ENCODE measurements at regions not wholly inside any gene's neighbourhood (a gene's known extent, or its start where the extent isn't known, plus 50 kb on each side); places are given as distances from the start of the nearest gene placed in this dataset.
"Not testable (repeated sequence)": the region's sequence is repeated elsewhere in the genome, so short reads cannot be mapped to it uniquely, and the experiment has no call there.

GRCh38 chr5:23994581-23995370, 487.4 kb downstream of the PRDM9 start:
- no peak for DNase-seq

DNA sequence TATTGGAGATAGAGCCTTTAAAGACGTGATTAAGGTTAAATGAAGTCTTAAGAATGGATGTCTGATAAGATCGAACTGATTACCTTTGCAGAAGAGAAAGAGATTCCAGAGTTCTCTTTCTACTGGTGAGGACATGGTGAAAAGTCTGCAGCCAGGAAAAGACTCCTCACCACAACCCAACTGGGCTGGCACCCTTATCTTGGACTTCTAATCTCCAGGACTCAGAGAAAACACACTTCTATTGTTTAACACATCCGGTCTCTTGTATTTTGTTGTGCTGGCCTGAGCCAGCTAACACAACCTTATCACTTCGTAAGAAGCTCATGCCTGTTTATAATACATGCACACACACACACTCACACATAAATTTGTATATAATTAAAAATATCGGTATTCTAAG, 489.1 kb downstream of the PRDM9 start:
- no peak for DNase-seq

DNA sequence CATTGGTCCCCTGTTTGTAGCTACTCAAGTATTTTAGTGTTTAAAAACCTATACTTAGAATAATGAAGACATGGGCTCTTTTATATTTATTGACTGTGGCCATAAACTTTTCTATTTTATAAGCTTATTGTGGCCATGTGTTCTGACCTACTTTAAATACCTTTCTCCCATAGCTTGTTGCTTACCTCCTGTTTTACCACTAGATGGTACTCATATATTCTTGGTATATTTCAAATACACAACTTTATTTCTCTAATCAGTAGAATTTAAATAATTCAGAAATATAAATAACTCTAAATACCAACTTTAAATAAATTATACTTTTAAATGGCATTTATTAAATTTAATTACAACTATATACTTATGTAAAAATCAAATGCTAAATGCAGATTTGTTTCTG, 498.0 kb downstream of the PRDM9 start:
- DNase-seq = no peak

DNA sequence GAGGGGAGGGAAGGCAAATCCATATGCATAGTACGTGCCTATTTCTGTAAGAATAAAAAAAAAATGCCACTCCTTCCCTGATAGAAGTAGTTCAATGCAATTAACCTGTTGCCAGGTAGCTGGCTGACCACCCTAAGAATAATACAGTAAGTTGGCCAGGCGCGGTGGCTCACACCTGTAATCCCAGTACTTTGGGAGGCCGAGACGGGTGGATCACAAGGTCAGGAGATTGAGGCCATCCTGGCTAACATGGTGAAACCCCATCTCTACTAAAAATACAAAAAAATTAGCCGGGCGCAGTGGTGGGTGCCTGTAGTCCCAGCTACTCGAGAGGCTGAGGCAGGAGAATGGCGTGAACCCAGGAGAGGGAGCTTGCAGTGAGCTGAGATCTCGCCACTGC, 510.3 kb downstream of the PRDM9 start:
- DNase-seq = not testable (repeated sequence)

- no peak for DNase-seq
Measured at GRCh38 chr5:24026288-24026687, 518.9 kb downstream of the PRDM9 start.

- no peak for DNase-seq
Measured at GRCh38 chr5:24042688-24043087, 535.3 kb downstream of the PRDM9 start.

DNA sequence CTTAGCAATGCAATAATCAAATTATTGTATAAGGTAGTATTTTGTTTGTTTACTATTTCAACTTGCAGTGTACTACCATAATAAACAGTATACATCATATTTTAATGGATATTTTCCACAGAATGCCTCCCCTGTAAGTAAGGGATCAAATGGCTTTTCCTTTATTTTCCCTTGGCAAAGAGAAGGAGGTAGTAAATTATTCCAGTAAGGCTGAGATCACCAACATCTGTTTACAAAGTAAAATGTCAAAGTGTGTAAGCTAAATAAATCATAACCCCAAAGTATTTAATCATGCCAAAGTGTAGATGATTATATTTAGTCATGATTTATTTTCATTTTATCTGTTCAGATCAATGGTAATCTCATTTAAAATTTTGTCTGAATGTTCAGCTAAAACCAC, 537.6 kb downstream of the PRDM9 start:
- DNase-seq = peak; percentile 48

- no peak for DNase-seq
Measured at GRCh38 chr5:24053737-24054136, 546.3 kb downstream of the PRDM9 start.

DNA sequence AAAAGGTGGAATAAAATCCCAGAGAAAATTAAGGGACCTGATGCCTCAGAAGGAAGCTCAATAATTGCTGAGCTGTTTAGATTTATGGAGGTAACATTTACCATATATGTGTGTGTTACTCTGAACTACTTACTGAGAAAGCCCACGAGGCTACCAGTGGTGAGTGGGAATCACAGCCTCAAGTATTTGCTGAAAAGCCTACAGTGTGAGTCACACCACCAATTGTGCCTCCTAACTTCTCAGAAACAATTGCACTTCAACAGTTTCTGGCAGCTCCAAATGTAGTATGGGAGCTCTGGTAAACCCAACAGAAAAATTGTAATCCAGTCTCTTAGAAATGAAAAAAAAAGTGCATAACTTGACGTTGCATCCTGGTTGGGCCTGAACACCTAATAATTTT, 551.6 kb downstream of the PRDM9 start:
- DNase-seq = no peak

DNA sequence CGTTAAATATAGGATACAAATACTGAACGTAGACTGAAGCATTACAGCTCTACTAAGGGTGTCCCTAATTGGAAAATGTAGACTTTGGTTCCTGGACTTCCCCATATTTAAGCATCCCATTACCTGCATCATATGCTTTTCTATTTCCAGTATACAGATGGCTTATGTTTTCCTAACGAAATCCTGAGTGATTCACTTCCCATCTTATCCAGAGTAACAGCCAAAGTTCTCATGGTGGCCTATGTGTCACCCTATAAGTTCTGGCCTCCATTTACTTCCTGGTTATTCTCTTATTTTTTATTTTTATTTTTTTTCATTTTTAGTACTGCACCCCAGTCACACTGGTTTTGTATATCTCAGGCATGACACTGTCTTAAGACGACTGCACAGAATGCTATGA, 552.3 kb downstream of the PRDM9 start:
- DNase-seq = no peak

DNA sequence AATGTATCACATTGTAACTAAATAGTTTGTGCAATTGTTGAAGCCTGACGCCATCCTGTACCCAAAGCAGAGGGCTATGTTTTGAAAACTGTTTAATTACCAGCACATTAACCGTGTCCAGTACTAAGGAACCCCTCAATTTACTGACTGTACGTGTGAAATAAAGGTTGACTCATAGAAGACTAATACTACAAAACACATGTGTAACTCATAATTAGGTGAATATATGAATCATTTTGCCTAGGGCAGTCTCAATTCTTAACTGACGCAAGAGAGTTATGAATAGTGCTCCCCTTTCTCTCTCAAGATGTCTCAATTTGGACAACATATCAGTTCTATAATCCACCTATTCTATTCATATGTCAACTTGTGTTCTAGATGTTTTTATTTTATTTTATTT, 558.4 kb downstream of the PRDM9 start:
- DNase-seq = no peak

GRCh38 chr5:24067208-24067607, 559.8 kb downstream of the PRDM9 start:
- DNase-seq = no peak

DNA sequence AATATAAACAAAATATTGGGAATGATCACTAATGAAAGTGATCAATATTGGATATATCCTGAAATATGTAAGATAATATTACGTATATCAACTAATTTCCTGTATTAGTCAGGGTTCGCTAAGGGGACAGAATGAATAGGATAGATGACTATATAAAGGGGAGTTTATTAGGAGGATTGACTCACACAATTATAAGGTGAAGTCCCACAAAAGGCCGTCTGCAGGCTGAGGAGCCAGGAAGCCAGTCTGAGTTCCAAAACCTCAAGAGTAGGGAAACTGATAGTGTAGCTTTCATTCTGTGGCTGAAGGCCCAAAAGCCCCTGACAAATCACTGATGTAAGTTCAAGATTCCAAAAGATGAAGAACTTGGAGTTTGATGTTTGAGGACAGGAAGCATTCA, 561.1 kb downstream of the PRDM9 start:
- DNase-seq = no peak

- DNase-seq = no peak
Measured at GRCh38 chr5:24073107-24073506, 565.7 kb downstream of the PRDM9 start.

- peak; percentile 82 for DNase-seq
Measured at GRCh38 chr5:24080046-24080445, 564.7 kb downstream of the CDH10 start.

GRCh38 chr5:24094081-24094679, 550.6 kb downstream of the CDH10 start:
- no peak for DNase-seq

- no peak for DNase-seq
Measured at GRCh38 chr5:24102010-24102409, 542.8 kb downstream of the CDH10 start.

GRCh38 chr5:24103451-24104023, 541.2 kb downstream of the CDH10 start:
- no peak for DNase-seq

DNA sequence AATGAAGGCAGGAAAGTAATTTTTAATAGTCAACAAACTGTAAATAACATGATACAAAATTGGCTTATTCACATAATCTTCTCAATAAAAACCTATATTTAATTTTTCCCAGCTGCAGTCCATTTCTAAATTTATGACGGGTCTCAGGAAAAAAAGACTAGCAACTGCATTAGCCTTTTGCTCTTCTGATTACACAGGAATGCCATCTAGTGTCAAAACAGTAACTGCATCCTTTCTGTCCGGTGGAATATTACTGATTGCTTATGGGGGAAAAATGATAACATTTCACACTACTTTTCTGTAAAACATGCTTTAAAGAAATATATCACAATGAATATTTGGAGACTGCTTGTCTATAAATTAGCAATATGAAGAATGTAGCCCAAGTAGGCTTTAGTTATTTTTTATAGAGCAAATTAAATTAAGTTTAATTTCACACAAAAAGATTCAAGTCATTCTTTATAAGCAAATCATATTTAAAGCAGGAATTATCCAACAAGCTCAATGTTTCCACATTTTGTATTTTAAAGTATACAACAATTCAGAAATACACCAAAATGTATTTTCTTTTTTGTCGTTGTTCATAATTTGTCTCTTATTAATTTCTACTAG, 534.7 kb downstream of the CDH10 start:
- peak; percentile 51 for DNase-seq

DNA sequence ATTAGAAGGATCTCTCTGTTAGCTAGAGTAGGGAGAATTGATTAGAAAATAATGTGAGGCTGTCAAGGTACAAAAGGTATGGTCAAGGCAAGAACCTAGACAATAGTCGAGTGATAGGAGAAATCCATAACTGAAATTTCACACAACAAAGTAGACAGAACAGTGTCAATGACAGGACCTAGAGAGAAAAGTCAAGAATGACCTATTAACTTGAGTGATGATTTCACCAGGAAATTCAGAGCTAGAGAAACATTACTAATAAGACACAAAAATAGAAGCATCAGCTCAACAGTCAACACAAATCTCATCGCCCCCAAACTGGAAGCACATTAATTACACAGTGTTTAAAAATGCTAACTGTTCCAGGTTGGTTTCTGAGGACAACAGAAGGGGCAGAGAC, 532.4 kb downstream of the CDH10 start:
- no peak for DNase-seq

GRCh38 chr5:24118351-24118750, 526.4 kb downstream of the CDH10 start:
- DNase-seq = no peak

DNA sequence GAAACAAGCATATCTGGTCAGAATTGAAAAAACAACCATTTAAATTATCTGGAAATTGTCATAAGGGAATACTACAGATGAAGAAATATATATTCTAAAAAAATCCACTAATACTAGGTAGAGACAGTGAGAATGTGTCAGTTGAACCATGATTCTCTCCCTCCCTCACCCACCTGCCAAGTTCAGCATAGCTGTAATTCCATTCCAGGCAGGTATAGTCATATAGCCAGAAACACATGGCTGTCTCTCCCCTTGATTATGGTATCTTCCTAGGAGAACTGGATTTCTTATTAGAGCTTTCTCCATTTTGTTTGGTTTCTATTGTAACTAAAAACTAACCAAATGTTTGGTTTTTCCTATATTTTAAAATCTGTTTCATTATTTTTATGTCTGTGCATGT, 509.2 kb downstream of the CDH10 start:
- DNase-seq = no peak

DNA sequence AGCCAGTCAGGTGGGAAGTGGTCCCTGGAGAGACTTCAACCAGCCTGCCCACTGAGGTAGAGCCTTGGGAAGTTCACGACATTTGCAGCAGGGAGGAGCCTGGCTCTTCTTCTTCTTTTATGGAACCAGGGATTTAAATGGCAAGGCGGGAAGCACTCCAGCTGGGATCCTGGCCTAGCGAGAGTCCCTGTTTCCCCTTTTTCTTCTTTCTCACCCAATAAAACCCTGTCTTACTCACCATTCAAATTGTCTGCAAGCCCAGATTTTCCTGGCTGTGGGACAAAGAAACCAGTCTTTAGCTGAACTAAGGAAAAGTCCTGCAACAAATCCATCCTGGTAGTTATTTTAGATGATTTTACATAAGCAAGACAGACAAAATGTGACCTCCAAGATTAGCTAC, 503.7 kb downstream of the CDH10 start:
- DNase-seq = no peak

DNA sequence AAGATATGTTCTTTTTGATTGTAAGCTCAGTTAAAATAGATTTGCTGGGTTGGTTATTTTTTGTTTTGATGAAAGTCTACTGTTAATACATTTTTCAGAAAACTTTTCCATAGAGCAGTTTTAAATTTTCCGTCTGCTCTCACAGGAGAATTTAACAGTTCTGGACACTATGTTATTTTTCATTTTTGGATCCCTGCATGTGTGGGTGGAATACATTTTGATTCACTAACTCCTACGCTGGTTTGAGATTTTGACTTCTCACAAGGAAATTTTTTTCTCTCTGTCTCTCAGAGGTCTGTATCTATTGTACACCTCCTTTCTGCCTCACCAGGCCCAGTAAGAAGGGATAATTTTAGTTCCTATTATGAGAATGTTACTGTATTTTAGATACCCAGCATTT, 502.4 kb downstream of the CDH10 start:
- DNase-seq = no peak

All from SHP77 treated with DMSO at 0.1 percent for 48 hours (cell line).